Vagina (tissue), 2 donors: ENCODE measurements at regions not wholly inside any gene's neighbourhood (a gene's known extent, or its start where the extent isn't known, plus 50 kb on each side); places are given as distances from the start of the nearest gene placed in this dataset.

Experiments
- POLR2A ChIP-seq, 2 donors: fragments of 450-650 bp; IDR thresholded peaks; one replicate each; pipeline ENCODE4 v1.6.1; 2017; ENCODE audit warnings: antibody characterized with exemption in 2 of 2, mild to moderate bottlenecking in 2 of 2, moderate library complexity in 2 of 2
- POLR2AphosphoS5 ChIP-seq, 2 donors: sonication (generic); formaldehyde crosslinking; IDR thresholded peaks; one replicate each; pipeline ENCODE4 v1.9.0; 2017; ENCODE audit warnings: antibody characterized with exemption in 2 of 2, mild to moderate bottlenecking in 2 of 2, low read depth in 1 of 2; ENCODE audit not compliant: insufficient read depth in 1 of 2
- TF ChIP-seq, protein P1 (sequence below), 3 experiments: fragments of 450-650 bp in 2 of 3; fragments of 200-600 bp in 1 of 3; sonication (generic) in 1 of 3; IDR thresholded peaks; one replicate each; pipeline ENCODE4 v1.5.1; 2017 to 2019; ENCODE audit warnings: antibody characterized with exemption in 3 of 3, mild to moderate bottlenecking in 2 of 3, moderate library complexity in 2 of 3

DNA sequence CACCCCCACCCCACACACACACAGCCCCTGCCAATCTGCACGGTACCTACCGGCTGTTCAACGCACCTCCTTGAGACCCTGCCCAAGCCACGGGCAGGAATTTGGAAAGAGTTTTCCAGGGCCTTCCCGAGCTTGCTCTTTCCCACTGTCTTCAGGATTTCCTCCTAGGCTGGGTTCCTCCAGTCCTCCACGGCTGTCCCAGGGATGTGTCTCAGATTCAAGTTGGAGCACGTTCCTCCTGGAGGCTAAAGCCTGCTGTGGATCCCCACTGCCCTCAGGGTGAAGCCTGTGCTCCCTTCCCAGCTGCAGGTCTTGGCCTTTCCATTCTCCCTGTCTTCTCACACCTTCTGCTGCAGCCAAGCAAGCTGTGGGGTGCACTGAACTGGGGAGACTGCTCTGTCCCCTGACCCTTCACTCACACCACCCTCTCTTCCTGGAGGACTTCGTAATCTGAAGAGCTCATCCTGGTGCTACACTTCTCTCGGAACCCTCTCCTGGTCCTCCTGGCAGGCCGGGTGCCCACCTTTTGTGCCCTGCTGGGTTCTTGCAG is 54.9 kb upstream of the HS6ST1 start:
- TF ChIP-seq POLR2AphosphoS5 (IDR thresholded peaks at IDR 0.05; ENCODE audit: insufficient read depth in 1 of 2, low read depth in 1 of 2) (no peak), POLR2A (IDR thresholded peaks at IDR 0.05) (no peak)
- TF ChIP-seq, protein P1, sequence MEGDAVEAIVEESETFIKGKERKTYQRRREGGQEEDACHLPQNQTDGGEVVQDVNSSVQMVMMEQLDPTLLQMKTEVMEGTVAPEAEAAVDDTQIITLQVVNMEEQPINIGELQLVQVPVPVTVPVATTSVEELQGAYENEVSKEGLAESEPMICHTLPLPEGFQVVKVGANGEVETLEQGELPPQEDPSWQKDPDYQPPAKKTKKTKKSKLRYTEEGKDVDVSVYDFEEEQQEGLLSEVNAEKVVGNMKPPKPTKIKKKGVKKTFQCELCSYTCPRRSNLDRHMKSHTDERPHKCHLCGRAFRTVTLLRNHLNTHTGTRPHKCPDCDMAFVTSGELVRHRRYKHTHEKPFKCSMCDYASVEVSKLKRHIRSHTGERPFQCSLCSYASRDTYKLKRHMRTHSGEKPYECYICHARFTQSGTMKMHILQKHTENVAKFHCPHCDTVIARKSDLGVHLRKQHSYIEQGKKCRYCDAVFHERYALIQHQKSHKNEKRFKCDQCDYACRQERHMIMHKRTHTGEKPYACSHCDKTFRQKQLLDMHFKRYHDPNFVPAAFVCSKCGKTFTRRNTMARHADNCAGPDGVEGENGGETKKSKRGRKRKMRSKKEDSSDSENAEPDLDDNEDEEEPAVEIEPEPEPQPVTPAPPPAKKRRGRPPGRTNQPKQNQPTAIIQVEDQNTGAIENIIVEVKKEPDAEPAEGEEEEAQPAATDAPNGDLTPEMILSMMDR (IDR thresholded peaks at IDR 0.05) = no peak
